Caco-2 (cell line): ENCODE measurements at regions not wholly inside any gene's neighbourhood (a gene's known extent, or its start where the extent isn't known, plus 50 kb on each side); places are given as distances from the start of the nearest gene placed in this dataset.
A peak's percentile ranks its signal among the peaks of the same experiment; 100 is the strongest.

Experiments used
- BruUV-seq: library from RNA; stranded (reverse); fragments of 400-500 nt; replicated peaks from 2 replicates; lab custom pipeline; 2021; lab: Mats Ljungman, UMichigan
- CTCF ChIA-PET: fragments of 300-600 bp; sonication (Branson Sonifier 250); formaldehyde crosslinking; loops from one replicate; lab custom pipeline; 2022; ENCODE audit warnings: antibody characterized with exemption; lab: Charles Lee
- POLR2A ChIA-PET: fragments of 300-600 bp; sonication (Branson Sonifier 250); formaldehyde crosslinking; loops from one replicate; lab custom pipeline; 2022; ENCODE audit warnings: antibody characterized with exemption; lab: Charles Lee
- DNase-seq, 2 experiments: peaks; one replicate each; pipeline versions ENCODE4 v3.0.0 to v3.0.0-alpha.2; 2020 to 2022
- H3K27me3 ChIP-seq: replicated peaks from 2 replicates; pipeline ENCODE4 v1.6.0; 2011; ENCODE audit warnings: low read length; ENCODE audit not compliant: control insufficient read depth, insufficient read depth
- H3K36me3 ChIP-seq: 2 replicates; pipeline ENCODE4 v1.5.1; 2011; ENCODE audit warnings: low read length; ENCODE audit not compliant: control insufficient read depth, insufficient read depth
- H3K4me1 ChIP-seq: fragments of 250-450 bp; sonication (Bioruptor Pico); 2 replicates; pipeline ENCODE4 v1.5.1; 2020; ENCODE audit warnings: mild to moderate bottlenecking
- H3K4me3 ChIP-seq: 2 replicates; pipeline ENCODE4 v1.5.1; 2011; ENCODE audit warnings: low read depth, mild to moderate bottlenecking, control low read depth, low read length
- H3K9me3 ChIP-seq: fragments of 250-450 bp; sonication (Bioruptor Pico); 2 replicates; pipeline ENCODE4 v1.5.1; 2020; ENCODE audit warnings: mild to moderate bottlenecking, moderate library complexity
- H3K27ac Mint-ChIP-seq: one replicate; pipeline ENCODE4 v1.8.0; 2022; ENCODE audit warnings: mixed read lengths; ENCODE audit not compliant: unreplicated experiment
- H3K27me3 Mint-ChIP-seq: one replicate; pipeline ENCODE4 v1.8.0; 2022; ENCODE audit warnings: mixed read lengths; ENCODE audit not compliant: insufficient read depth, unreplicated experiment
- H3K36me3 Mint-ChIP-seq: one replicate; pipeline ENCODE4 v1.8.0; 2022; ENCODE audit warnings: mild to moderate bottlenecking, mixed read lengths; ENCODE audit not compliant: insufficient read depth, unreplicated experiment
- H3K4me1 Mint-ChIP-seq: one replicate; pipeline ENCODE4 v1.8.0; 2022; ENCODE audit warnings: low read depth, mixed read lengths; ENCODE audit not compliant: unreplicated experiment
- H3K4me3 Mint-ChIP-seq: one replicate; pipeline ENCODE4 v1.8.0; 2022; ENCODE audit warnings: mild to moderate bottlenecking, moderate library complexity, mixed read lengths; ENCODE audit not compliant: unreplicated experiment
- H3K9me3 Mint-ChIP-seq: one replicate; pipeline ENCODE4 v1.8.0; 2022; ENCODE audit warnings: mixed read lengths; ENCODE audit not compliant: unreplicated experiment
- CTCF ChIP-seq, 2 experiments: fragments of 200-600 bp in 1 of 2; IDR thresholded peaks; 1 replicate in 1 of 2; 2 replicates in 1 of 2; pipeline versions ENCODE4 v1.5.1 to v1.8.0; 2011 to 2022; ENCODE audit warnings: antibody characterized with exemption in 1 of 2, control low read depth in 1 of 2, inconsistent platforms in 1 of 2, low read depth in 1 of 2, low read length in 1 of 2, mild to moderate bottlenecking in 1 of 2, moderate library complexity in 1 of 2; ENCODE audit not compliant: insufficient read depth in 1 of 2, severe bottlenecking in 1 of 2, unreplicated experiment in 1 of 2
- intact Hi-C: fragments of 100-400 bp; cut with micrococcal nuclease; formaldehyde crosslinking; loops from one replicate; pipeline ENCODE4 v1.10.0; 2022; ENCODE audit not compliant: unreplicated experiment

GRCh38 chr9:78598120-78598519, 301.2 kb downstream of the PSAT1 start:
- H3K27me3 Mint-ChIP-seq: peaks cover 8% of the 10 kb centered on the region
- H3K4me3 Mint-ChIP-seq: no peak overlapping the region
- no peak overlapping the region for H3K27ac Mint-ChIP-seq
- no peaks in the 10 kb centered on the region for H3K27me3 ChIP-seq
- intact Hi-C loops: no loop called here
- no peaks in the 10 kb centered on the region for H3K36me3 ChIP-seq
- ChIA-PET CTCF (no interaction called here), POLR2A (no interaction called here)
- no peaks in the 10 kb centered on the region for H3K4me1 Mint-ChIP-seq
- DNase-seq: no peak
- H3K9me3 Mint-ChIP-seq: no peaks in the 10 kb centered on the region
- no peak overlapping the region for H3K4me3 ChIP-seq
- H3K4me1 ChIP-seq: no peaks in the 10 kb centered on the region
- H3K36me3 Mint-ChIP-seq: no peaks in the 10 kb centered on the region
- H3K9me3 ChIP-seq: no peaks in the 10 kb centered on the region
- TF ChIP-seq CTCF (IDR thresholded peaks at IDR 0.05; ENCODE audit: insufficient read depth in 1 of 2, low read depth in 1 of 2, low read length in 1 of 2, severe bottlenecking in 1 of 2, unreplicated experiment in 1 of 2): no peak
- BruUV-seq: no TSS peak

DNA sequence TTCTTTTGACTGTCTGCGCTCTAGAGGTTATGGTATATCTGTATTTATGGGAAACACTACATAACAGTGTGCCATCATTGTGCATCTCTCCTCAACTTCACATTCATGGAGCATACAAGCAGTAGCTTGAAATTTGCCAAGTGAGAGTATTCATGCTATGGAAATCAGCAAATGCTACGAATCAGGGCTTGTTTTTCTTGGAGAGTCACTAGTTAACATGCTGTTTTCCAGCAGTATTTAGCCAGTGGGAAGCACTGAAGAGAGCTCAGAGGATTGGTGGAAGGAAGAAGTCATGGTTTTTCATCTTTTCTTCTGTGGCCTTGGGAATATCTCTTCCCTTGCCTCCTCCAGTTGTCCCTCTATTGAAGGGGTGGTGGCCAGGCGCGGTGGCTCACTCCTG, 303.0 kb downstream of the PSAT1 start:
- Mint-ChIP-seq H3K27me3 (peaks cover 8% of the 10 kb centered on the region), H3K27ac (no peak overlapping the region), H3K4me1 (no peaks in the 10 kb centered on the region), H3K9me3 (no peaks in the 10 kb centered on the region), H3K4me3 (no peak overlapping the region), H3K36me3 (no peaks in the 10 kb centered on the region)
- Histone ChIP-seq H3K4me3 (no peak overlapping the region), H3K36me3 (no peaks in the 10 kb centered on the region), H3K27me3 (no peaks in the 10 kb centered on the region), H3K9me3 (no peaks in the 10 kb centered on the region), H3K4me1 (no peaks in the 10 kb centered on the region)
- BruUV-seq: no TSS peak
- TF ChIP-seq CTCF (IDR thresholded peaks at IDR 0.05; ENCODE audit: insufficient read depth in 1 of 2, low read depth in 1 of 2, low read length in 1 of 2, severe bottlenecking in 1 of 2, unreplicated experiment in 1 of 2): no peak
- ChIA-PET POLR2A (no interaction called here), CTCF (no interaction called here)
- DNase-seq: no peak
- intact Hi-C loops: loop anchor here (10.0 kb wide), 1 partner anchor 155 kb away; no protein-coding TSS in a partner anchor

DNA sequence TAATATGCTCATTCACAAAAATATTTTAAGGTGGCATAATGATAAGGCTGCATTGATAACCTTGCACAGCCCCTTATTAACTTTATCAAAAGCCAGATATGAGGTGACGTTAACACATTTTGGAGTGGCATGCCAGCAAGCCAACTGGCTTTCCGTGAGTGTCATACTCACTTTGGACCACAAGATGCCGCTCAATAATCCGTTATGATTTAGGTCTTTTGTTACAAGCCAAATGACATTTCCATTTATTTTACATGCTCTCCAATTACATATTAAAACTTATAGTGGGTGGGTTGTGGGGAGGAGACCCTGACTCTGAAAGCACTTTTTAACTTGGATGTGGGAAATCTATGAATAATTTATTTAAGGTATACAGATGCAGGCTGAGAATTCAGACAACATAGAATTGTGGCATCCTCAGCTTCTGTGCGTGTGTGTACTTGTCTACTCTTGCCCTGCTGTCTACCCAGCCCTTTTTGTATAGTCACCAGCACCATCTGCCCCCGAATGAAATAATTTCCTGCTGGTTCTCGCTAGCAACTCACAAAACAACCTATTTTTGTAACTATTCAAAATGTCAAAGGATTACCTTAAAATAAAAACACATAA, 305.1 kb downstream of the PSAT1 start:
- H3K36me3 Mint-ChIP-seq: no peaks in the 10 kb centered on the region
- Histone ChIP-seq H3K36me3 (no peaks in the 10 kb centered on the region), H3K4me1 (no peaks in the 10 kb centered on the region), H3K27me3 (no peaks in the 10 kb centered on the region), H3K4me3 (no peak overlapping the region), H3K9me3 (no peaks in the 10 kb centered on the region)
- peak in 1 of 2 experiments; percentile 29 for TF ChIP-seq CTCF (IDR thresholded peaks at IDR 0.05; ENCODE audit: insufficient read depth in 1 of 2, low read depth in 1 of 2, low read length in 1 of 2, severe bottlenecking in 1 of 2, unreplicated experiment in 1 of 2)
- no peaks in the 10 kb centered on the region for H3K4me1 Mint-ChIP-seq
- H3K4me3 Mint-ChIP-seq: no peak overlapping the region
- no TSS peak for BruUV-seq
- peaks cover 3% of the 10 kb centered on the region for H3K27me3 Mint-ChIP-seq
- H3K27ac Mint-ChIP-seq: no peak overlapping the region
- intact Hi-C loops: loop anchor here (10.0 kb wide), 1 partner anchor 157 kb away; no protein-coding TSS in a partner anchor
- ChIA-PET POLR2A (no interaction called here), CTCF (no interaction called here)
- DNase-seq: peak in 1 of 2 experiments; percentile 2
- H3K9me3 Mint-ChIP-seq: no peaks in the 10 kb centered on the region
